GM23248 (cell line): ENCODE measurements at regions not wholly inside any gene's neighbourhood (a gene's known extent, or its start where the extent isn't known, plus 50 kb on each side); places are given as distances from the start of the nearest gene placed in this dataset.

Source experiments
- EZH2 ChIP-seq: fragments of 200-600 bp; sonication (generic); IDR thresholded peaks from 2 replicates; pipeline ENCODE4 v1.6.1; 2018; ENCODE audit warnings: antibody characterized with exemption, mild to moderate bottlenecking; ENCODE audit not compliant: insufficient read depth, poor library complexity, severe bottlenecking
- EZH2phosphoT487 ChIP-seq: fragments of 200-600 bp; sonication (generic); IDR thresholded peaks from 2 replicates; pipeline ENCODE4 v1.6.1; 2018; ENCODE audit warnings: antibody characterized with exemption, moderate library complexity, mild to moderate bottlenecking, low read depth; ENCODE audit not compliant: insufficient read depth

GRCh38 chr17:52227926-52228325, 69.4 kb upstream of the CA10 start:
- TF ChIP-seq EZH2phosphoT487 (no peak), EZH2 (no peak)
